NCI-H460 (cell line): ENCODE measurements at regions not wholly inside any gene's neighbourhood (a gene's known extent, or its start where the extent isn't known, plus 50 kb on each side); places are given as distances from the start of the nearest gene placed in this dataset.

Experiments used
- DNase-seq: peaks from one replicate; pipeline ENCODE4 v3.0.0-alpha.2; 2016; ENCODE audit warnings: low read depth; ENCODE audit errors: extremely low read depth

- DNase-seq: no peak
Measured at GRCh38 chr13:99652141-99652540, 150.9 kb downstream of the TM9SF2 start.

DNA sequence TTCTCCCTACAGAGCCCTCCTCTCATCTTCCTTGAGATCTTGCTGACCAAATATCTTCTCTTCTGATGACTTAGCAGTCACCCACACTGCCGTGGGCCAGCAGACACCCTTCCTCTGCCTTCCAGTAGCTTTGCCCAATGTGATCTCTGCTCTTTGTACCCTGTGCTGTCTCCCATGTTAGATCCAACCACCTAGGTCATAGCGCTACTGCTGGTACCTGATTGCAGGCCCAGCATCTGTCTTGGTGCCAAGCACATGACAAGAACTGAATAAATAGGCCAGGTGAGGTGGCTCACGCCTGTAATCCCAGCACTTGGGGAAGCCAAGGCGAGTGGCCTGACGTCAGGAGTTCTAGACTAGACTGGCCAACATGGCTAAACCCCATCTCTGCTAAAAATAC, 149.7 kb downstream of the TM9SF2 start:
- no peak for DNase-seq

GRCh38 chr13:99650410-99650809, 149.1 kb downstream of the TM9SF2 start:
- no peak for DNase-seq

DNA sequence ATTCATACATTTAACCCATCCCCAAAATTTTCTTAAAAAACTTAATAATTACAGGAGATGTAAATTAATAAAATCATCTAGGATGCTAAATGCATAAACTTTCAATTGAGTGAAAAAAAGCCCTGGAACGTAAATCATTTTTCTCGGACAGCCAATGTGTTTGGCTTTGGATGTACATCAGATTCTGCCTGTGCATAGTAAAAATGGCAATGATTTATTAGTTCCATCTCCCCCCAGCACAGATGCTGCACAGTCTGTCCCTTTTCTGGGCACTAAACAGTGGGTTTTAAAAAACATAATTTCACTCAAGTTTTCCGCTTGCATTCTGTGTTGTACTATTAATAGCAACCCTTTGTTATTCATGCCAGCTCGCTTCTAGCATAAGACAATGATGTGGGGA, 147.7 kb downstream of the TM9SF2 start:
- no peak for DNase-seq

DNA sequence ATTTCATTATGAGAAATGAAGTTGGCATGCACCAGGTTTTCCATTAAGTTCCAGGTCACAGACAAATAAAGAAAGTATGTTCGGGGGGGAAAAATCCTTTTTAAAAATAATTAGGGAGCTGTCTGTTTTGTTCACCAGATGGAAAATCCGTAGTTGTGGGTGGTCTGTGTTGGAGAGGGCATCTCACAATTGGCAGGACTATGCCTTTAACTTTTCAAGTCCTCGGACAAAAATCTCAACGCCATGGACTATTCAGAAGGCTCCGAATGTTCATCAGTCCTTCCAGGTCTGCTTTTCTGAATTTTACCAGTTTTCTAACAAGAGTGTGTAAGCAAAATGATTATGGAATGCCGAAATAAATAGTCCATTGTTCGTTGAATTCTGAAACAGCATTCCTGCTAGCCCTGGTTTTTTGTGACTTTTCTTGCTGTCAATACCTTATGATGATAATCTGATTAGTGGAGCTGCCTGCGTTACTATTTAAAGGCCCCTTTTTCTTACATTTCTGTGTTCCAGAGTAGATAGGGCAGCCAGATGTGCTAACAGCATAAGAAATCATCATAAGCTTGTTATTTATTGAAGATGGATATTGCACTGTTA, 146.9 kb downstream of the TM9SF2 start:
- DNase-seq: no peak

GRCh38 chr13:99647596-99647985, 146.3 kb downstream of the TM9SF2 start:
- DNase-seq: no peak

DNA sequence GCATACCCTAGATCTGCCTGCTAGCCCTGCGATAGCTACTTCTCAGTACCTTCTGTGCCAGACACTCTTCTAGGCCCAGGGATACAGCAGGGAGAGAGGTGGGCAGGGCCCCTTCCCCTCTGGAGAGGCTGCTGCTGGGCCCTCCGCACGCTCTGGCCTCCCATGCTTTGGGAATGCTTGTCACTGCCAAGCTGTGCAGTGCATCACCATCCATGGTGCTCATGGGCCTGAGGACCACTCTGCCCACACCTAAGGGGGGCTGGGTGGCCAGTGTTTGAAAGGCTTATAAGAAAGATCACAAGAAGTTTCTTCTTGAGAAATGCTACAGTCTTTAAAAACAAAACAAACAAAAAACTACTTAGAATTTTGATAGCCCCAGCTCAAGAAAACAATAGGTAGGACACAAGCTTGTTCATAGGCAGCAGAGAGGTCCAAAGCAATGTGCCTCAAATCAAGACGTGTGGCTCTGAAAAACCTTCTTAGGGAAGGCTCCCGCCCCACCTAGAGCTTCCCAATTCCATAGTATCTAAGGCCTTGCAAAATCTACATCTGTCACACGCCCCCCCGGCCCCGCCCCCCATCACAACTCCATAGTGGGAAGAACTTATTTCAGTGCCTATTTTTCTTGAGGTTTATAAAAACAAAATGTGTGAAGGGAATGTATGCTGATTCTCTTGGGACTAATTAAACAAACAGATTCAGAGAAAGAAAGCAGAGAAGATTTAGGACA, 145.8 kb downstream of the TM9SF2 start:
- DNase-seq: no peak

GRCh38 chr13:99642841-99643240, 141.6 kb downstream of the TM9SF2 start:
- DNase-seq: no peak

GRCh38 chr13:99642006-99642405, 140.7 kb downstream of the TM9SF2 start:
- DNase-seq: no peak

GRCh38 chr13:99640260-99640659, 139.0 kb downstream of the TM9SF2 start:
- DNase-seq: no peak

- no peak for DNase-seq
Measured at GRCh38 chr13:99639126-99639525, 137.9 kb downstream of the TM9SF2 start.

DNA sequence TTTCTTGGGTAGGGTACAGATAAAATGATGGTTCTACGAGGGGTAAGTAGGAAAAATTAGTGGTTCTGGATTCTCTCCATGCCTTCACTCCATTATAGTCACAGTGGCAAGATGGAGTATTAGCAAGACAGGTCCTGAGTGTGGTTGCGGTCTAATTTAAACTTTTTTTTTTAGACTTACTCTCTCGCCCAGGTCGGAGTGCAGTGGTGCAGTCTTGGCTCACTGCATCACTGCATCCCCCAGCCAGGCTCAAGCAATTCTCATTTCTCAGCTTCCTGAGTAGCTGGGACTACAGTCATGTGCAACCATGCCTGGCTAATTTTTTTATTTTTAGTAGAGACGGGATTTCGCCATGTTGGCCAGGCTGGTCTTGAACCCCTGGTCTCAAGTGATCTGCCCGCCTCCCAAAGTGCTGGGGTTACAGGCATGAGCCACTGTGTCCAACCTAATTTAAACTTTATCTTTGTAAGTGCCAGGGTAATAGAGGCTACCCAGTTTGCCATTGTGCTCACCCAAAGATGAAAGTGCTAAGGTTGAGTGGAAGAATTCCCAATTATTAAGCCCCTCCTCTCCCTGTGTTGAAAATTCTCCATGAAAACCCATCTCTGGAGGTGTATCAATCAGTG, 135.6 kb downstream of the TM9SF2 start:
- DNase-seq: no peak

GRCh38 chr13:99636306-99636705, 135.0 kb downstream of the TM9SF2 start:
- DNase-seq: no peak

GRCh38 chr13:99634672-99635071, 133.4 kb downstream of the TM9SF2 start:
- no peak for DNase-seq

DNA sequence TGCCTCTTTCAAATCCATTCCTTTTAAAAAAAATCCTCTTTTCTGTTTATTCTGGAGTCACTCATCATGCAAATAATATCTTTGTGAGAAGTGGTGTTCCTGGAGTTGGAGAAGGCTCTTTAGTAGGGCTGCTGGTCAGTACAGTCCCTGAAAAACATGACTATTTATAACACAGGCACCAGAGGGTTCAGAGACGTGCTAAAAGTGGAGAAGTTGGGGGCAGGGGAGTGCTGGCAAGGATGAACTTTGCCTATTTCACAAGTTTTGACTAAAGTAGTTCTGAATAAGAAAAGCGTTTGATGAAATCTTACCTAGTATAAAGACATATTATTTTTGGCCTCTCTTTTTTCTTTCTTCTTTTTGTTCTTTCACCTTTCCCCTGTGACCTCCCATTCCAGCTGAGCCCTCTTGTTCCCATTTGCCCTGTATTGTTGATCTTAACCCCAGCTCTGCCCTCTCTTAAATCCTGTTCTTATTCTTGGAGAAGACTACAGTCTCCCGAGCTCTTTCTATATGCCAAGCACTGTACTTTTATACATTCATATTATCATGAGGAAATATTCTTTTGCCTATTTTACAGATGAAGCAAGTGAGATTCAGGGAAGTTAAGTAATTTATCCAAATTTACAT, 129.1 kb downstream of the TM9SF2 start:
- DNase-seq: no peak

DNA sequence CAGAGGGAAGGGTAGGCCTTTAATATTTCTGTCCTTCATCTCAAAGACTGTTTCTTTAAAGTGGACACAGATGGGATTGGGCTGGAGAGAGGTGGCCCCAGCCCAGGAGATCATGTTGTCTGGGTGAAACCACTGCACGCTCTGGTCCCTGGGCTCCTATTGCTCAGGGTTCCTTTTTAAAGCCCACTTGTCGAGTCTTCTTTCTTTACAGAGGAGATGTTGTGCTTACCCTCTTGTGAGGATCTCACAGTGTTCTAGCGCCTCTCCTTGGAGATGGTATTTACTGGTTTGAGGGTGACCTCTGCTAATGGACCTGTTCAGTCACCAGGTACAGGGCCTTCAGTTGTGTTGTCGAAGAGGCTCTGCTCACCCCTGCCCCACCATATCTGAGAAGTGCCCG, 128.4 kb downstream of the TM9SF2 start:
- no peak for DNase-seq

DNA sequence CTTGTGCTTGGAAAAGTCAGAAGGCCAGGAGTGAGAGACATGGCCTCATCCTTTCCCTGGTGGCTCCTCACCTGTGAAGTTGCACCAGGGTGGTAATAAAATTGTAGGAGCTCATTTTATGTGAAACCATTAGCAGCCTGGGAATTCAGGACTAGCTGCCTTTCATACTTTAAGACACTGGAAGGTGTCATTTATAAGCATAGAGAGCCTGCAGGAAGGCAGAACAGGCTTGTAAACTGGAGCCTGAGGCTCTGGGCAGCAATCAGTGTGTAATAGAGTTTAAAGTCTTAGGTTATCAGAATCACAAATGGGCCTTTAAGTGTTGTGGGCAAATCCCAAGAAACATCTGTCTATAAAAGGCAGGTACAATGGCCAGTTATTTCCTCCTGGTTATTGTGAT, 127.2 kb downstream of the TM9SF2 start:
- no peak for DNase-seq

DNA sequence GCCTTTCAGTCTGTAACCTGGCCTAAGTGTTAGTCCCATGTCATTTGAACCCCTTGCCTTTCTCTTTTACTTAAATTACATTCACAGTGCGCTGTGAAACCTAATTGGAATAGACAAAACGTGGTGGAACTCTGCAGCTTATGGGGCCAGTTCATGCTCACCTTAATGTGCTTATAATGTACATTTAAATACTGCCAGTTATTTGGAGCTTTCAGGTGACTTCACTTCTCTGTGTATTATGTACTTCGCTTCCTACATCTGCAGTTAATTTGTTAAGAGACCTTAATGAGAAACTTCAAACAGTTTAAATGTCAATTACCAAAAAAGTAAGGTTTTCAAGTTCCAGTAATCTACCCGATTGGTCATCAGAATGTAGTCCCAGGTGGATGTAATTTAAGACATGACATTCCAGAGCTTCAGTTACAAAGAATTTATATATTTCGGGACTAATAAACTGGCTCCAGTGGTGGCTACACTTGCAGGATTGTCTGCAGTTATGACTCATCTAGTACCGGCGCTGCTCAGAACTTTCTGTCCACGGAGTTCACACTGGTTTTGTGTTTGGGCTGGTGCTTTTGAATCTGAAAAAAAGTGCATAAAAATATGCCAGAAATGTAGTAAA, 125.3 kb downstream of the TM9SF2 start:
- DNase-seq: no peak

GRCh38 chr13:99624936-99625540, 123.8 kb downstream of the TM9SF2 start:
- DNase-seq: no peak

GRCh38 chr13:99620806-99621205, 119.5 kb downstream of the TM9SF2 start:
- DNase-seq: no peak

GRCh38 chr13:99619207-99619606, 117.9 kb downstream of the TM9SF2 start:
- no peak for DNase-seq
